ENCODE measurements at regions not wholly inside any gene's neighbourhood (a gene's known extent, or its start where the extent isn't known, plus 50 kb on each side); places are given as distances from the start of the nearest gene placed in this dataset.

DNA sequence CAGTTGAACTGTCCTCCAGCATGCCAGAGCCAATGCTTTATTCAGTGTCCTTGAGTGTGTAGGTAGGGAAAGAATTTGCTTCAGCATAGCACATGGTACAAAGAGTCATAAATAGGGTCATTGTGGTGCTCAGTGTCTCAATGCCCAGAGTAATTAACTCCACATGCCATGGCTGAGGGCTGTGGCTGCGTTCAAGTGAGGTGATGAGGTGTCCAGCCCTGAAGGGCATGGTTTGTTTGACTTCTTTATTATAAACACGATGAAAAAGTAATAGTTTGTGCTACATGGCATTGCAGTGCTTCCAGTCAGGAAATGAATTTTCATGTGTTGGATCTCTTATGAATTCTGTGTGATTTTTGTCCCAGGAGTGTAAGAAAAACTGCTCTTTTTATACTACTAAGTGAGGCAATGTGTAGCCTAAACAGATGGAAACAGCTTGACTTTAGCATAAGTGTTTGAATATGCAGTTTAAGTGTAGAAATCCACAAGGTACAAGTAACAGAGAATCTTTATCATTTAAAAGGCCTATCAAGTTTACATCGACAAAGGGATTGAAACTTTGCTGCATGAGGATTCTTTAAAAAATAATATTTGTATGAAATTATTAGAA lies 507.9 kb upstream of the CDH2 start:
- no peaks in the 10 kb centered on the region for H3K9me3 ChIP-seq
- TF ChIP-seq CTCF (IDR thresholded peaks at IDR 0.05) (no peak), POLR2A (IDR thresholded peaks at IDR 0.05) (no peak)
- no peaks in the 10 kb centered on the region for H3K4me1 ChIP-seq
- intact Hi-C loops (cut with DNase I; ENCODE audit: low total_unique reads): no loop called here
- H3K27ac ChIP-seq: no peak overlapping the region
- no peak for DNase-seq
- H3K36me3 ChIP-seq: no peaks in the 10 kb centered on the region
- H3K27me3 ChIP-seq: no peaks in the 10 kb centered on the region
- no peak overlapping the region for H3K4me3 ChIP-seq

DNA sequence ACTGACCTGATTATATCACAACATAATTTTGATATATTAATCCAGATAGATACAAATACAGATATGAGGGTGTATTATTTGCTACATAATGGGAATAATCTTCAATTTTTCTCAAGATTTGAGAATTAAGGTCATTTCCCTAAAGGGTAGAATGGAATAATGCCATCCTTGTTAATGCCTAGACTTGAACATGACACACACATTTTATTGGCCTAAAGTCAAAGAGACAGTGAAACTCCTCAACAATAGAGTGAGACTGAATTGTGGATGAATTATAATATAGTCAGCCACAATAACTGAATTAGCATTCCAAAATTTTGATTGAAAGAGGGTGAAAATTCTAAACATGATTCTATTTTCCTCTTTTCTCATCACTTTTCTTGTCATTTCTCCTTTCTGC lies 506.0 kb upstream of the CDH2 start:
- intact Hi-C loops (cut with DNase I; ENCODE audit: low total_unique reads): no loop called here
- no peaks in the 10 kb centered on the region for H3K9me3 ChIP-seq
- no peaks in the 10 kb centered on the region for H3K27me3 ChIP-seq
- no peak overlapping the region for H3K4me3 ChIP-seq
- DNase-seq: no peak
- H3K36me3 ChIP-seq: no peaks in the 10 kb centered on the region
- no peak overlapping the region for H3K27ac ChIP-seq
- H3K4me1 ChIP-seq: no peaks in the 10 kb centered on the region
- TF ChIP-seq CTCF (IDR thresholded peaks at IDR 0.05): no peak

DNA sequence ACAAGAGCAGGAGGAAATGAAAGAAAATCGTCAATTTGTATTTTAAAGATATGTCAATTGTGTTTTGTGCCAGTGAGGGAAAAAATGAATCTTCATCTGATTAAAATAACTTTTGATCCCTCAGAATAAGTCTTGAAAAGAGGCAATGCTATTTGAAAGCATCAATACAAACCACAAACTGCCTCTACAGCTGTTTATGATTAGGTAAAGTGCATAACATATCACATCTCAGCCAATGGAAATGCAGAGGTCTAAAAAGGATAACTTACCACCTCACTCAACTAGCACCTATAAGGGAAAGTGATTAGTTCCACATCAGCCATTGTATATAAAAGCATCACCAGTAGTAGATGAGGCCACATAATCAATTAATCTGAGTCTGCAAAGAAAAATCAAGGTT lies 492.2 kb upstream of the CDH2 start:
- H3K9me3 ChIP-seq: no peaks in the 10 kb centered on the region
- H3K36me3 ChIP-seq: no peaks in the 10 kb centered on the region
- no peak overlapping the region for H3K4me3 ChIP-seq
- H3K4me1 ChIP-seq: no peaks in the 10 kb centered on the region
- intact Hi-C loops (cut with DNase I; ENCODE audit: low total_unique reads): no loop called here
- DNase-seq: no peak
- TF ChIP-seq POLR2A (IDR thresholded peaks at IDR 0.05): no peak
- no peak for TF ChIP-seq CTCF (IDR thresholded peaks at IDR 0.05)
- no peak overlapping the region for H3K27ac ChIP-seq
- H3K27me3 ChIP-seq: no peaks in the 10 kb centered on the region

- no peak for TF ChIP-seq CTCF (IDR thresholded peaks at IDR 0.05)
- no peak for TF ChIP-seq POLR2A (IDR thresholded peaks at IDR 0.05)
- DNase-seq: no peak
- no peaks in the 10 kb centered on the region for H3K36me3 ChIP-seq
- H3K27me3 ChIP-seq: no peaks in the 10 kb centered on the region
- no peak overlapping the region for H3K27ac ChIP-seq
- H3K4me1 ChIP-seq: no peaks in the 10 kb centered on the region
- intact Hi-C loops (cut with DNase I; ENCODE audit: low total_unique reads): no loop called here
- no peak overlapping the region for H3K4me3 ChIP-seq
- no peaks in the 10 kb centered on the region for H3K9me3 ChIP-seq
Observed at GRCh38 chr18:28666216-28666615, 489.3 kb upstream of the CDH2 start.

DNA sequence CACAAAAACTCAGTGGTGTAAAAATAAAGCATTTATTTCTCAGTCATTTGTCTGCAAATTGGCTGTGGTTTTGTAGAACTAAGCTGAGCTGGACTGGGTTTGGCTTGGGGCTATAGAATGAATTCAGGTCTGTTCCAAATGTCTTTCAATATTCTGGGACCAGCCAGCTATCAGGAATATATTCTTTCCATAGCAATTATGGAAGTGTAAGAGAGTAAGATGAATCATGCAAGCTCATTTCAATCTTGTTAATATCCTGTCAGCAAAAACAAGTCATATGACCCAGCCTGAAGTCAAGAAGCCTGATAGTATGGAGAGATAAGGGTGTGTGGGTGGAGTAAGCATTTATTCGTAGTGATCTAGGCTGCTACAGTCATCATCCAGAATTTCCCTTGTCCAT lies 481.0 kb upstream of the CDH2 start:
- Histone ChIP-seq H3K4me1 (no peaks in the 10 kb centered on the region), H3K9me3 (no peaks in the 10 kb centered on the region), H3K27me3 (no peaks in the 10 kb centered on the region), H3K36me3 (no peaks in the 10 kb centered on the region), H3K27ac (no peak overlapping the region), H3K4me3 (no peak overlapping the region)
- TF ChIP-seq CTCF (IDR thresholded peaks at IDR 0.05) (no peak), POLR2A (IDR thresholded peaks at IDR 0.05) (no peak)
- DNase-seq: no peak
- intact Hi-C loops (cut with DNase I; ENCODE audit: low total_unique reads): no loop called here

Measured in uterus (tissue), 3 donors.